HuH-7 (cell line): ENCODE measurements at regions not wholly inside any gene's neighbourhood (a gene's known extent, or its start where the extent isn't known, plus 50 kb on each side); places are given as distances from the start of the nearest gene placed in this dataset.

ENCODE experiments used
- DNase-seq: peaks from one replicate; pipeline ENCODE4 v3.0.0; 2011; ENCODE audit warnings: low spot score

DNA sequence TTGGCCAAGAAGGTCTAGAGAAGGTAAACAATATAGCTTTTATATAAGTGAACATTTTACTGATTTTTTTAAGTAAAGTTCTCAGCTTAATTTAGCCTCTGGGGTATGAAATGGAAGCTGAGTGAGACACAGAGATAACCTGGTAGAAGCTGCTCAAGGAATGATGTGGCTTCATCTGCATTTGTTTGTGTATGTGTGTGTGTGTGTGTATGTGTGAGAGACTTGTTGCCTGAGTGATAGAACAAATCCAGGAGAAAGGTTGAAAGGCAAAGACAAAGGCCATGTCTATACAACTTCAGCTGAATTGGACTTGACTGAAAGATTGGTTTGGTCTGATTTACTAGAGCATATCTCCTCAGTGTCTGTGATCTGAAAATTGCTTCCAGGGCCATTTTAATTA is 63.6 kb downstream of the PCDH7 start:
- no peak for DNase-seq

DNA sequence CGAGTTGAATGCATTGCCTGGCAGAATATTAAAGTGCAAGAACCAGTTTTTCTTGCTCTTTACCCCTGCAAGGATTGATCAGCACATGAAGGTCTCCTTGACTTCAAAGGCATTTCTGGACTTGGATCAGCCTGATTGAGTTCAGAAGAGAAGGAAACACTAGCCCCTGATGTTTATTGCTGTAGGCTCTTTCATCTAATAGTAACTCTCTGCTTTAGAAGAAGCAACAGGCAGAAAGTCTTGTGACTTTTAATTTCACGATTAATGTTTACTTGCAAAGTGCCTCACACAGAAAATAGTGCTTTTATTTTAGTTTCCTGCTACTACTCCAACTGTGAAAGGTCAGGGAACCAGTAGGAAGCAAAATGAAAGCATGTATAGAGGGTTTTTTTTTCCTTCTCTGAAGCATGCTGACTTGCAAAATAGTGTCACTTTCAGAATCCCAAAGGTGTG is 69.1 kb downstream of the PCDH7 start:
- no peak for DNase-seq

DNA sequence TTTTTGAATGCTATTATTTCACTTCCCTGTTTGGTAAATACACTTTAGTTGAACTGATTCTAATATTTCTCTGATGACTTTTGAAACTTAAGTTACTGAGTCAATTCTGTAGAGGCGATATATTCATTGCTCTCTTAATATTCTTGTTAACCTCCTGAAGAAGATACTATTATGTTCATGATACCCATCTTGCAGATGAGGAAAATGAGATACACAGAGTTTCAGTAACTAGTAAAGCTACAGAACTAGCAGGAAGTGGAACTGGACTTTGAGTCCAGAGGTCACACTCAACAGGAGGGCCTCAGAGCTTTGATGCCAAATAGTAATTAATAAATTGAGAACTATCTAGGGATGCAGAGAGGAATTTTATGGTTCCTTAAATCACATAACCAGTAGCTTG is 70.0 kb downstream of the PCDH7 start:
- no peak for DNase-seq

DNA sequence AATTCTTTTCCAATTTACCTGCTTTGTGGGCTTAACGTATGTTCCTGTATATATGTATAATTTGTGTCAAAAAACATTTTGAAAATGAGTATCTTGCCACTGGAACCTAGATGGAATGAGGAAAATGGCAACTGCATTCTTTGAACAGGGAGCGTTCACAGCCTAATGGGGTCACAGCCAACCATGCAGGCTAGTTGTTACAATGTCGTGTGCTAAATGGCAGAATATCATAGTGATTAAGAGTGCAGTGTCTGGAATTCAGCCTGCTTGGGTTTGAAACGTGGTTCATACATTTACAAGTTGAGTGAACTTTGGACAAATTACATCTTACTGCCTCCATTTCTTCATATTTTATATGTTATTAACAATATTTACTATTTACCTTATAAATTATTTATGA is 70.8 kb downstream of the PCDH7 start:
- no peak for DNase-seq

DNA sequence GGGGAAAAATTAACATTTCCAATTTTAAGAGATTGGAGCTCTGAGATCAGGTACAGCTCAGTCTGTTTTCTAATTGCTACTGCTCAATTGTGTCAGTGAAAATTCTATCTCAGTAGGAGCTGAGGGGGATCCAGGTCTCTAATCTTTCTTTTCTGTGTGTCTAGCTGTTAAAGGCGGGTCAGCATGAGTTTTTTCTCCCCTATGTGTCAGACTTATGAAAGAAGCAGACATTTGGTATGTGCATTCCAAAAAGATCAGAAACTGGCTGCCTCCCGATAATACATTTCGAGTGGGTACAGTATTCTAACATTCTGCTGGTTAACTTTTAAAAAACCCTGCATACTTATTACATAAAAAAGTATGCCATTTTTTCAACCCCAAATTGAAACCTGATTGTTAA is 72.4 kb downstream of the PCDH7 start:
- DNase-seq, result no peak

DNA sequence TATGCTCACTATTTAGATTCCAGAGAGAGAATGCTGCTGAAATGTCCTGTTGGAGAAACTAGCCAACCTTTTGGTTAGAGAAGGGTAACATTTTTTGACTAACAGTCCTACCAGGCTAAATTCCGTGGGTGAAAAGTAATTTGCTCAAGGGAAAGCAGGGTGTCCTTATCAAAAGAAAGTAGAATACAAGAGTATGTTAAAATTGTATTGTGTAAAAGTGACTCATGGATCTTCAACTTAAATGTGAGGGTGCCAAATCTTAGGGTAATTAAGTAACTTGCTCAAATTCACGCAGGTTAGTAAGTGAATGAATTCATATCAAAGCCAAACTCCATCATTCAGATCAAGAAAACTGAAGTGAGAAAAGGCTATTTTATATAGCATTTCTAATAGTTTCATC is 81.7 kb downstream of the PCDH7 start:
- DNase-seq, result no peak

DNA sequence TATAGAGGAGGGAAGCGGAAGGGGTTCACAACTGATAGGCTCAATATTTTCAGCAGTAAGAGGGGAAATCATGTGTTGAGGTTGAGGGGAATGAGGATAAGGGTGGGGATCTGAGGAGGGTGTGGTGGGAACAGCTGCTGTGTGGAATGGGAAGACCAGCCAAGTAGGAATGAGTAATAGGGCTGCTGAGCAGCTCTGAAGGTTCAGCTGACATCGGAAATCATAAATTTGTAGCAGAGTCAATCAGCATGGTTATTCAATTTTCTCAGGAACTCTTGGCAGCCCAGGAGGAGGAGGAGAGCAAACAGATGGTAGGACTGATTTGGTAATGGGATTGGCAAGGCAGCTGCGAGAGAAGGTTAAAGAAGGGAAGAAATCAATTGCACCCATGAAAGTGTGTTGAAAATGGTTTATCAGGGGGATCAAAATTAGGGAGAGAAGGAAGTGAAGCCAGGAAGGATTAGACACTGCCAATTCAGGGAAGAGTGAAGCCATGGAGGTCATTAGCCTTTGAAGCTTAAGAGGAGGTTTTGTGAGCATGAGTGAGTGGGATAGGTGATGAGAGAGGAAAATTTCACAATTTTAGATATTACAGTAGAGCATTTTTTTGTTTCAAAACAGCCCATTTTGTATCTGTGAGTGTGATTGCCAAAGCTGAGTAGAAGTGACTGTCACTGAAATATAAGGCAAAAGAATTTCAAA is 82.6 kb downstream of the PCDH7 start:
- DNase-seq, result no peak

DNA sequence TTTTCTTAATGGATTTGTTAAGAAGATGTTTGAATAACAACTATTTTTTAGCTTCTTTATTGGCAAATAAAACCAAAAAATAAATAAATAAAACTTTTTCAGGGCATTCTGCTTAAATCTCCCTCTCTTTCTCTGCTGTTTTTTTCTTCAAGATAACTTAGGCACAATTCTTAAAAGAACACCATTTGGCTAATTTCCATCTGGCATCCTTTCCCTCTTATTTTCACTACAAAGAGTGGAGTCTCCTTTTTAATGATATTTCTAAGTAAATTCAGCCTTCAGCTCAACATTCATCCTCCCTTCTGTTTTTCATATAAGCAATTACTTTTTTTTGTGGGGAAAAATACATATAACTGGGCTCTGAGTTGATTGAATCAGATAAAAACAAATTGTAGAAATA is 88.1 kb downstream of the PCDH7 start:
- no peak for DNase-seq

DNA sequence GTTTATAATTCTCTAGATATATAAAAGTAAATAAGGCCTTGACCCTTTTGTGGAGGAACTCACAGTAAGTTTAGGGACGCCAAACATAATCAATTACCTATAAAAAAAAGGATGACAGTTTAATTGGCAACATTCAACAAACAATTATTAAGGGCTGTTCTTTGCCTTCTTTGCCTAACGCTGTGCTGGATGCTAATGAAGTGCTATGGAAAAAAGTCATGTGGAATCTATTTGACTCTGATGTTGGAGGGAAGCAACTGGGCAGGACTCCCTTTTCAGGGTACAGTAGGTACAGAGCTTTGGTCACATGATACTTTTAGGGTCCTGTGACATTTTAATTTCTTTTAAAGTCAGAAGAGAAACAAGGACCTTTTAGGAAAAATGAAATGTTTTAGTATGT is 91.1 kb downstream of the PCDH7 start:
- no peak for DNase-seq

DNA sequence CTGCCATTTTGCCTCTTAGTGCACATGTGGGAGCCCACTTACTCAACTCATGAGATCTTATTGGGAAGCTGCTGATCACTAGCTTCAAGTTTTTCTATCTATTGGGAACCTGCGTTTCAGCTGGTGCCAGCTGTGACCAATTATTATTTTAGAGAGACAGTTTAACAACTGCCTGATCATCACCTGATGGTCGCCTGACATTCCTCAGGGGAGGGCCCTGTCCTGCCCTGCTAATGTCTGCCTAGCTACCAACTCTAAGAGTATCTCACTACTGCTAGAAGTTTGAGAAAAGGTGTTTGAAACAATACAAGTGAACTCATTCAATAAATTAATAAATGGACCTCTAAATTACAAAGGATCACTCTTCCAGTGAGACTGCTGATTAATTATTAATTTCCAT is 95.5 kb downstream of the PCDH7 start:
- DNase-seq, result no peak

DNA sequence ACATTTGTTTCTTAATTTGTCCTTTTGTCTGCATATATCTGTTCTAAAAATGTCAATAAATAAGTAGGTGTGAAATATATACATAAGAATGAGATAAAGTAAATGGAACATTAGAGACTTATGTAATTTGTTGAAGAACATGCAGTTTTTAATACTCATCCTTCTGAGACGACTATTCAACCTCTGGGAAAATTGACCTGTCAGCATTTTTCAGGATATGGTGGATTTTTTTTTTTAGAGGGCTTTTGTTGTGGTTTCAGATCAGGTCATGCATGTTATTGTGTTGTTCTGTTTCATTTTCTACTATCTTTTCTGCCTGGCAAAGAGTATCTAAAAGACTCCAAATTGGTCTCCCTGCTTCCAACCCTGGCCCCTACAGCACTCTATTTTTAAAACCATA is 97.3 kb downstream of the PCDH7 start:
- DNase-seq, result no peak

DNA sequence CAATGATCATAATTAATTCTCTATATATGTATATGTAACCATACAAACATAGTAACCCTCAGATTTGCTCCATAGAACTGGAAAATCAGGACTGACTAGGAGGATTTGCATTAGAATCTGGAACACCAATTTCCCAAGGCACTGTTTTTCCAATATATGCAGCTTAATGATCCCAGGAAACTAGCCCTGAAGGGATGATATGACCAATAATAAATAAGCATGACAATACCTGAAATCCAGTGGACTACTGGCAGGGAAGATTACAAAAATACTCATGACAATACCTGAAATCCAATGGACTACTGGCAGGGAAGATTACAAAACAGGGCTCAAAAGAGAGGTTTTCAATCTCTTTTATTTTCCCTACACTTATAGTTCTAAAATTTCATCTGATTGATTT is 98.4 kb downstream of the PCDH7 start:
- no peak for DNase-seq

DNA sequence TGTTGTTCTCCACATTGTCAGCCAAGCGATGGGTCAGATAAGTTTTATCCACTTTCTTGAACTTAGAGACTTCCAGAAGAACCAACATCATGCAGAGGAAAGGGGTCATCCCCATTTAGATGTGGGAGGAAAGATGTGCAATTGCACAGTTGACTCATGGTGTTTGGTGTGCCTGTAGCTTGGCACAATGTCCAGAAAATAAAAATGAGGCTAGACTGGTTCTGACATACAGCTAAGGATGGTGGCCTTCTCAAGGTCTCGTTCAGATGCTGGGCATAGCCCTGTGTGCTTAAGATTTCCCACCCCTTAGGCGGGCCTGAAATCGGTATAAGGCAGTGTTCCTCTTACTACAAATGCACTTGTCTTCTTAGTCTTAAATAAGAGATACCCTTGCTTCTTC is 101.1 kb downstream of the PCDH7 start:
- no peak for DNase-seq

DNA sequence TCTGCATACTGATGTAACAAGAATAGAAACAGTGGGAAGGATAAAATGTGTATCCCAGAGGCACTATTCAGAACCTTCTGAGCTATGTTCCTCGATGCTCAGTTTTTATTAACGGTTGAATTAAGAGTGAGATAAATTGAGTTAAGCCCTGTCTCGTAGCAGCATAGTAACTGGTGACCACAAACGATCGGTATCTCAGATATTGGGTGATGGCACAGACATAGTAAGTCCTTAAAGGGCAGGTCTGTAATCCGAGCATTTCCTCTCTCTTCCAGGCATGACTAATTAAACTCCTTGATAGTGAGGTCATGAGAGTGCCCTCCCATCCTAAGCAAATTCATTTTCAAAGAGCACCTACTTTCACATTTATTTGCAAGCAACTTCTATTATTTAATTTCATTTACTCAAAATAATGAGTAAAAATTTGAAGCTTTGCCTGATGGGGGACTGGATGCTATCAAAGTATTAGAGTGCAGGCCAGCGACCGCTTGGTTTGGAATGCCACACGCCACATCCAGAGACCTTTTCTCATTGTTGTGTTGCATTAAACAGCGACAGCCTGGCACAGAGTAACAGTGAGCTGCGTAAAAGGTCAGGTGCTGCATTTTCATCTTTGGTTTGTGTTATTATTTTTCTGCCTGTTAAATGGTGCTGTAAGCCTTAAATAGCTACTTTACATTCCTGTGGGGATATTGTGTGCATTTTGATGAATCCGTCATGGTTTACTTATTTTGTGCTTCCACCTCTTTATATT is 101.9 kb downstream of the PCDH7 start:
- DNase-seq, result no peak

DNA sequence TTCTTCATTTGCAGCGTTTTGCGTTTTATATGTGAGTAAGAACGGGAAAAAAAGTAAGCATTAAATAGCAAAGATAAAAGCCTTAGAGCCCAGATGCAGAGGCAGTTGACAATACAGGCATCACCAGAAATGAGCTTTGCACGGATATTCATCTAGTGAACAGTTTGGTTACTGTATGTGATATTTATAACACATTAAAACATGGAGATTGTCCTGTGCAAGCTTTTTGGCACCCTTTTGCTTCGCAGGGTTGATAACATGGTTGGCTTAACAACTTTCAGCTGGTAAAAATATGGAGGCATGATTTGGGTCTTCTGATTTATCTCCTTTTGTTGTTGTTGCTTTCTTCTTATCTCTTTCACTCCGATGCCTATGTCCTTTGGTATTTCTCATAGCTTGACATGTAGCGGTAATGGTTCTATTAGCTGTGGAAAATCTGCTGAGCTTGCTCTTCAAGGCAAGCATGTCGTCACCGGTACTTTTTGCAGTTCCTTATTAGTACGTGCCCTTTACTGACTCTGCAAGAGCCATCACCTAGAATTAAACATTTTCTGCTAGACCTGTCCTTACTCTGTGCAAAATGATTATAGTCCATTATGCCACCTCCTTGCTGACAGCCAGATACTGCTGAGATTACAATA is 102.9 kb downstream of the PCDH7 start:
- DNase-seq, result no peak

DNA sequence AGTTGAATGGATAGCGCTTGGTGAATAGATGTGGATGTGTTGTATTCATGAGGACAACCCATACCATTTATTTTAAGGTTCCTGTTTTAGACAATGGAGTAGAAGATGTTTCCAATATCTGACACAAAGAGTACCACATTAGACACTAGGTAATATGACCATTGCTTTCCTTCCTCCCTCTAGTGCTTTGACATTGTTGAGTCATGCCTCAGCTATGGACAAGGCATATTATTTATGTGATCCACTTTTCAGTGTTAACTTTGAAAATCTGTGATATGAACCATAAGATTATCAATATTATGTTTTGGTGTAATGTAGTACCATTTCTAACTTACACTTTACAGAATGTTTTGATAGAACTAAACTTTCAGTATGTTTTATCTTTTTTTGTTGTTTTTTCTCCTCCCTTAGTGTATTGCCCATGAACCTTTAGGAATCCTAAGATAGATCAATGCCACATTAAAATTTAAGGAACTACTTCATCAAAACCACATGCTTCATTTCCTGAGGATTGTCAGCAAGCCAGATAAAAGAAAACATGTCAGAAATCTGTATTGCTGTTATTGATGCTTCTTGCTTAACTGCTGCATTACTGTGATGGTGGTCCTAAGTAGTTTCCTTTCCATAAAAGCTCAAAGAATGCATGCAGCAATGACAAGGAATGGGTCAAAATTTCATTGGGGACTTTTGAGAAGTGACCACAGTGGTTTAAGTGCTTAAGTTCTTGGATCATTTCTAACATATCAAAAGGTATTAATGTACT is 105.0 kb downstream of the PCDH7 start:
- no peak for DNase-seq

DNA sequence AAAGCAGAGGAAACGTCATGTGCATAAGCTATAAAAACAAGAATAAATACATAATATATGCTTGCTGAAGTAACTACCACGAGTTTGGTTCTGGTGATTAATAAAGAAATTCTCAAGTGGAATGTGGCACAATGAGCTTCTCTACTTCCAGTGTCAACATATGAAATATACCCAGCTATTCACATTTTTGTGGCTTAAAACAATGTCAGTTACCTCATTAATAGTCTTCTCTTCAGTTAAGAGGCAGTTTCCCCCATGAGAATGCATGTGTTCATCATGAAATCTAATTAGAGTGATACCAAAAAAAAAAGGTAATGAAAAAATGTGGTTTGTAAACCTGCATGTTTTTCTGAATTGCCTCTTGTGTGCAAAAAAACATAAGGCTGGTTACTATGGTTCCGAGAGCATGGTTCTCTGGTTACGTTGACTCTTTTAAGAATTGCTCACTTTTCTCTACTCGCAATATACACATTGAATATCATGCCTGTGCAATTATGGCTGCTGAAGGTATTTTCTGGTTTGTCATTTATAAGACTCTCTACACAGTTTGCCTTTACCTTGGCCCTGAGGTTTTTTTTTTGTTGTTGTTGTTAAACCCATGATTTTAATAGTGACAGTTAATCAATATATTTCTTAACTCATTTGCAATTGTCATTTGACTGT is 108.2 kb downstream of the PCDH7 start:
- DNase-seq, result no peak

DNA sequence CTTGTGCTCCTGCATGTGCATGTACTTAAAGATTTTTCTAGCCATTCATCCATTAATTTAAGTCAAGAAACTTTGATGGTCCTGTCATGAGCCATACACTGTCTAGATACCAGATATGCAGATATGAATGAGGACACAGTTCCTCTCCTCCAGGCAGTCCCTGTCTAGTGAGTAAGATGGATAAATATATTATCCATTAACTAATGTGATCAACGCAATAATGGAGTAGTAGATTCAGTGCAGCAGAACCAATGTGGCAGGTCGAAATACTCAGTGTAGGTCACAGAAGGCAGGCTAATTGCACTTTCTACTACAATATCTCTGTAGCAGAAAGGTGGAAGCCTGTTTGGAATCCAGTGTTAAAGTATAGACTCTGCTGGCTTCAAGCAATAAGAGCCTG is 112.5 kb downstream of the PCDH7 start:
- DNase-seq, result no peak

DNA sequence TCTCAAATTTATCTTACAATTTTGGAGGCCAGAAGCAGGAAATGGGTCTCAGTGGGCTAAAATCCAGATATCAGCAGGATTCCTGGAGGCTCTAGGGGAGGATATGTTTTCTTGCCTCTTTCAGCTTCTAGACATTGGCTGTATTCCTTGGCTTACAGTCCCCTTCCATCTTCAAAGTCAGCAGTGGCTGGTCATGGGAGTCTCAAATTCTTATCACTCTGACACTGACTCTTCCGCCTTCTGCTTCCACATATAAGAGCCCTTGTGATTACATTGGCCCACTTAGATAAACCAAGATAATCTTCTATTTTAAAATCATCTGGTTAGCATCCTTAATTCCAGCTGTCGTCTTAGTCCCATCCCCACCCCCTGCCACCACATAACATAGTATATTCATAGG is 113.0 kb downstream of the PCDH7 start:
- DNase-seq, result no peak

DNA sequence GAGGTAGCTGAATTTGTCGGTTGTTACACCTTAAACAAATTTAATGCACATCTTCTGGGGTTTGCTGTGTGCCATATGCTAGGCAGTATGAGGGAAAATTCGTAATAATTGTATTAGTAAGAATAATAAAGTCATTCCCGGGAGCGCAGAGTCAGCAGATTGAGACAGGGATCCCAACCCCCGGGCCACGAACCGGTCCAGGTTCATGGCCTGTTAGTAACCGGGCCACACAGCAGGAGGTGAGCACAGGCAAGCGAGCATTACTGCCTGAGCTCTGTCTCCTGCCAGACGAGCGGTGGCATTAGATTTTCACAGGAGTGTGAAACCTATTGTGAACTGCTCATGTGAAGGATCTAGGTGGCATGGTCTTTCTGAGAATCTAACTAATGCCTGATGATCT is 114.9 kb downstream of the PCDH7 start:
- no peak for DNase-seq

DNA sequence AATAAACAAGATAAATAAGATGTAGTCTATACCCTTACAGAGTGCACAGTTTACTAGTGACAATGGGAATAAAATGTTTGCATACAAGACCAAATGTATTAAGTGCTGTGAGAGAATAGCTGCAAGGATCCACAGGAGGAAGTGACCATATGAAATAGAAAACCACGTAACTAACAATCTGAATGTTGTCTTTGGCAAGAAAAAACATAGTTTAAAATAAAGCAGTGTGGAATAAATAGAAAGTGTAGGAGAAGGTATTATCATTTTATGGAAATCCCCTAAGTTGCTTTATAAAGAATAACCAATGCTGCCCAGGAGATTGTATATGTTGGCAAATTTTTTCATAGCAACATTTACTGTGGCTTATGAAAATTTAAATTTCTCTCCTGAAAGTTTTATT is 116.1 kb downstream of the PCDH7 start:
- DNase-seq, result no peak

DNA sequence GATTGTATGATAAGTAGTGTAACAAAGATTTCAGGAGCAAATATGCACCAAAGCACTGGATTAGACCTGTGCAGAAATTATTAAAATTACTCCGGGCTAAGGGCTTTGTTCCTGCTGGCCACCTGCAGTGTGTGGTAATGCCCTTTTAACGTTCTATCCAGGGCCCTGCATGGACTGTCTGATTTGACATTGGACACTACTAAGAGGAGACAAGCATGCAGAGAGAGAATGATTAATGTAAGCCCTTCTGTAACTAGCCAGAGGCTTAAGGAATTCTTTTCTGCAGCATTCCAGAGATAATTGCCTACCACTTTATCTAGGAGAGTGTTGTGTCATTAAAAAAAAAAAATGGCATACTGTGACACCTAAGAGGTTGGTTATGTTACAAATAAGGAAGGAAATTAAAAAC is 117.0 kb downstream of the PCDH7 start:
- DNase-seq, result peak; percentile 7
